Anterior cingulate cortex (tissue), 58 donors: ENCODE measurements at regions not wholly inside any gene's neighbourhood (a gene's known extent, or its start where the extent isn't known, plus 50 kb on each side); places are given as distances from the start of the nearest gene placed in this dataset.

Source experiments
- DNase-seq, 58 donors: peaks; one replicate each; lab custom pipeline; 2025; lab: John Stamatoyannopoulos, UW

GRCh38 chr10:105952153-105952552, 1212.4 kb downstream of the SORCS1 start:
- DNase-seq, result peak in 5 of 58 donors; percentile 0 to 48 (median 3)

DNA sequence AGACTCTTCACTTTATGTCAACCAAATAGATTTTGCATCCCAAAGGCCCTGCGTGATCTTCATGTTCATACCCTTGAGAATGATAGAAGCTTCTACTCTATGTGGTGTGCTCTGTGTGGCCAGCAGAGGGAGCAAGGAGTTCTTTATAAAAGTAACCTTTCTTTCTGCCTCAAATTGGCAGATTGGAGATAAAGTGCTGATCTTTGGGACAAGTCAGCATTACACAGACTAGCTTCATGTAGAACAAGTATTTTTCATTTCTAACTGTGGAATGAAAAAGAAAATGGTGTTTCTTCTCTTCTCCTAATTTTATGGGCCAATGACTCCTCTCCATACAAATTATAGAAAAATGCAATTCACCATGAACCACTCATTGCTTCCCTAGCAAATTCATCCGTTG, 1214.1 kb downstream of the SORCS1 start:
- DNase-seq, result peak in 34 of 58 donors; percentile 2 to 73 (median 18)

DNA sequence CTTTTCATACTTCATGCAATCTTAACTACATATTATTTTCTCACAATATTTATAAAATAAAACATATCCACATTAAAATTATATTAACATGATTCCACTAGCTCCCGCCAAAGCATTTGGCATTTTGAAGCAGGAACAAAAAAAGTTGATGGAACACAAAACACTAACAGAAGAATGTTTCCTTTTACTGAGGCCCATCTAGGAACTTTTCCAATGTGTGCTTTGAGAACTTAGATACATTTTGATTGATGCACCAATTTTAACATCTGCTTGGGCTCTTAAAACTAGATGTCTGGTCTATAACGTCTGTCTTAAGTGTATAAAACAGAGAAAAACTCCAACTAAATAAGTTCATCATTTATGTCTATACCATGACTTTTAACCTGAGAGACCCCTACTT, 1214.8 kb downstream of the SORCS1 start:
- DNase-seq, result no peak

- DNase-seq, result no peak
Observed at GRCh38 chr10:105925045-105925785, 1239.3 kb downstream of the SORCS1 start.

DNA sequence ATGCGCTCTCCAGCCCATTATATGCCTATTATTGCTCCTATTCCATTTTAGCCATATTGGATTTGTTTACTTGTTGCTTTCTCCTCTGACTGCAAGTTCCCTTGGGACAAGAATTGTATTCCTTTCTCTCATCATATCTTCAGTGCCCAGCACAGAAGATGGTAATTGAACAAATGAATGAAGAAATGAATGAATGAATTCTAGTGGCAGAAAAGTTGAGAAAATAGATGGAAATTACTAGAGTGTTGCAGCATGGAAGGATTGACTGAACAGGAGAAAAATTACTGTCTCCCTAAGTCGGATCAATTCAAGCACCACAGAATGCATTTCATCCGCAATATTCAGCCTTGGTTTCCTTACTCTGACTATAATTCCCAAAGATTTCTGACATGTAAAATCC, 1243.2 kb downstream of the SORCS1 start:
- DNase-seq, result no peak

GRCh38 chr10:105914432-105914831, 1250.1 kb downstream of the SORCS1 start:
- DNase-seq, result no peak

- DNase-seq, result no peak
Observed at GRCh38 chr10:105908701-105909100, 1255.8 kb downstream of the SORCS1 start.

DNA sequence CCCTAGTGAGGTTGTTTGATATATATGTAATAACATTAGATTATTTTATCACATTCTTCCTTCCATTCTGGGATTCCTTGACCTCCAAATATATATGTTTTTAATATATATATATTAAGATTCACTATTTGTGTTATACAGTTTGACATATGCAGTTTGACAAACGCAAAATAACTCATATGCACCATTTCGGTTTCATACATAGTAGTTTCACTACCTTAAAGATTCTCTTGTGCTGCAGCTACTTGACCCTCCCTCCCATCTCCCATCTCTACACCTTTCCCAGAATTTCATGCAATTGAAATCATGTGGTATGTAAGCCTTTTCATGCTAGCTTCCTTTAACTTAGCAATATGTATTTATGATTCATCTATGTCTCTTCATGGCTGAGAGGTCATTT, 1244.4 kb downstream of the SORCS3 start:
- no peak for DNase-seq

DNA sequence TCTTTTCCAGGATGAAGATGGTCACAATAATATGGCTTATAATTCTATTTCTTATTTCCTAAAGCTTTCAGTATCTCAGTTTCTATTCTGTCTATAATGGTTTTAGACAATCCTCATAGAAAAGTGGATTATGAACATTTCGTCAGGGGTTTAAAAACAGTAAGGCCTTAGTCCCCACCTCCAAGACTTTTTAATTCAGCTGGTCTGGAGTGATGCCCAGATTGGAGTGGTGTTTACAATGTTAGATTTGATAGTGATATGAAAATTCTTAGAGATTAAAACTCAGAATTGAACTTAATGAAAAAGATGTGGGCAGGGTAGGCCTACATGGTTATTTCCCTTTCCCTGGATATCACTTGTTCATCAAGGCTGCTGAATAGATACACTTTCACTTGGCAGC, 1238.3 kb downstream of the SORCS3 start:
- DNase-seq, result no peak

GRCh38 chr10:105875050-105875449, 1234.0 kb downstream of the SORCS3 start:
- no peak for DNase-seq

DNA sequence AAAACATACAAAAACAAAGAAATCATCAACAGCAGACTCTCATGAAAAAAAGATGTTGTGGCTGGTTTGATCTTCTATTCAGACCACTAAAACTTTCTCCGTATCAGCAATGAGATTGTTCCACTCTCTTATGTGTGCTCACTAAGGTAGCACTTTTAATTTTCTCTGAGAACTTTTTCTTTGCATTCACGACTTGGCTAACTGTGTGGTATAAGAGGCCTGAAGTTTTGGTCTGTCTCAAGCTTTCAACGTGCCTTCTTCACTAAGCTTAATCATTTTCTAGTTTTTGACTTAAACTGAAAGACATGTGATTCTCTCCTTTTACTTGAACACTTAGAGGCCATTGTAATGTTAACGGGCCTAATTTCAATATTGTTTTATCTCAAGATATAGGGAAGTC, 1231.6 kb downstream of the SORCS3 start:
- no peak for DNase-seq

DNA sequence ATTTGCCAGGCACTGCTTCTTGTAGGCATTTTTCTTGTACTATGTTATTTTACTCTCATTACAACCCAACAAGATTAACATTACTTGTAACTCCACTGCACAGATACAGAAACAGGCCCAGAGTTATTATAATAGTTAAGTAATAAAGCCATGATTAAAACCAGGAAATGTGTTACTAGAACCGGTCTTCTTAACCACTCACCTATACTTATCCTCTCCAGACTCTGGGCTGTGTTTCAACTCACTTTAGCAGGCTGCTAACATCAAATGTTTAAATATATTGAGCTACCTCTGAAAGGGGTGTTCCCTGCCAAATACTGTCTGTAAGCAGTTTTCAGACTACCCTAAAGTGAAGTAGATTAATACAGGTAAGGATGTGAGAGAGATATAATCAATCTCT, 1227.8 kb downstream of the SORCS3 start:
- DNase-seq, result no peak

GRCh38 chr10:105864854-105865253, 1223.8 kb downstream of the SORCS3 start:
- DNase-seq, result no peak

- DNase-seq, result no peak
Observed at GRCh38 chr10:105857268-105858264, 1216.5 kb downstream of the SORCS3 start.

DNA sequence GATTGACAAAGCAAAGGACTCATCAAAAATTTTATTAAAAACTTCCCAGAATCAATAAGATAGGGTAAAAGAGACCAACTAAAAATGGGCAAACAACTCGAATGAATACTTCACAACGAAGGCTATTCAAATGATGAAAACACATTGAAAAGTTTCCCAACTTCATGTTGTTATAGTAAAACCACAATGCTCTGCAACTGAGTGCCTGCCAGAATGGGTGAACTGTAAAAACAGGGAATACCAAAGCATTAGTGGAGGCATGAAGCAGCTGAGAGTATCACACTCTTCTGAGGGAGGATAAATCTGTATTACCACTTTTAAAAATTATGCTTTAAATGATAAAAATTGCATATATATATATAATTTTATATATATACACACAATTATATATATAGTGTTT, 1214.7 kb downstream of the SORCS3 start:
- no peak for DNase-seq

- peak in 19 of 58 donors; percentile 4 to 82 (median 35) for DNase-seq
Observed at GRCh38 chr10:105844676-105845570, 1203.8 kb downstream of the SORCS3 start.

- DNase-seq, result peak in 25 of 58 donors; percentile 3 to 82 (median 28)
Observed at GRCh38 chr10:105844241-105844640, 1203.2 kb downstream of the SORCS3 start.

GRCh38 chr10:105843786-105844185, 1202.7 kb downstream of the SORCS3 start:
- no peak for DNase-seq

DNA sequence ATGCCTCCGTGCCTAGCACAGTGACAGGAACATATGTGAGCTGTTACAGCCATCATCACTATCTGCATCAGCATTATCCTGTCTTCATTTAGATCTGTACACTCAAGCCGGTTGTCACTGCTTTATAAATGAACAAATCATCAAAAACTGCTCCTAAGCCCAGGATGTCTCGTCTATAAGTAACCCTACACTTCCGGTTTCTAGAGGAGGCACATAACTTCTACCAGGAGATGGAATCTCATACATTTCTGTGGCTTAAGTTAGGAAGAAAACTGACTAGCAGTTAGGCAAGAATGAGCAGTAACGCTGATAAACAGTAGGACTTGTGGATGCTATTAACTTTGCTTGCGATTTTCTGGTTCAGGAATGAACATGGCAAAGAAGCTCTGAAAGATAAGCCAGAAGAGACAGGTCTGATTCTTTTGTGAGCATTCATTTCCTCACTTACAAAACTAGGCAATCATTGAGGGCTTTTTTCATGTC, 1199.2 kb downstream of the SORCS3 start:
- no peak for DNase-seq

DNA sequence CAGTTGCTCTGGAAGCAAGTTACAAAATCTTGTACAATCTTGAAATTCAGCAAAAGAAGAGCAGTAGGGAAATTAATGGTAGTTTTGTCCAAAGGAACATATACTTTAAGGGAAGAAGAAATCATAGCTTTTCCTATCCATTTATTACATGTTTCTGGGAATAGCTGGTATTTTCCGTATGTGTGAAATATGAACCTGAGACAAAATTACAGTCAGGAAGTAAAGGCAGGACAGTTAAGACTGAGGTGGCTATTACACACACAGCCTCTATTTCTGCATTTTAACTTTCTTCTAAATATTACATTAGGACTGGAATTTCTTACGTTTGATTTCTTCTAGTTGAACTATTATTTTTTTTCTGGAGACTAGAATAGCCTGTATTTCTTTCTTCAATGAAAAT, 1197.3 kb downstream of the SORCS3 start:
- no peak for DNase-seq
